Neural cell (in vitro differentiated cells): ENCODE measurements at regions not wholly inside any gene's neighbourhood (a gene's known extent, or its start where the extent isn't known, plus 50 kb on each side); places are given as distances from the start of the nearest gene placed in this dataset.

Experiments
- H2AFZ ChIP-seq: fragments of 200-600, 300-800 bp; sonication (generic), shearing (Covaris generic); 2 replicates; pipeline ENCODE4 v1.6.0; 2014; ENCODE audit warnings: low read depth, mild to moderate bottlenecking, antibody characterized with exemption, low read length, moderate library complexity
- H3F3A ChIP-seq: fragments of 200-600 bp; shearing (Covaris generic); 2 replicates; pipeline ENCODE4 v1.6.1; 2016; ENCODE audit warnings: mild to moderate bottlenecking, moderate library complexity, mixed read lengths, antibody characterized with exemption, low read length; ENCODE audit not compliant: insufficient read depth, poor library complexity, severe bottlenecking
- H3K27ac ChIP-seq: fragments of 200-600, 300-800 bp; sonication (generic), shearing (Covaris generic); 2 replicates; pipeline ENCODE4 v1.5.1; 2014; ENCODE audit warnings: mild to moderate bottlenecking, low read length, moderate library complexity
- H3K27me3 ChIP-seq: fragments of 300-800, 200-600 bp; sonication (generic), shearing (Covaris generic); 2 replicates; pipeline ENCODE4 v1.6.0; 2014; ENCODE audit warnings: mild to moderate bottlenecking, low read depth, low read length, moderate library complexity; ENCODE audit not compliant: insufficient read depth
- H3K36me3 ChIP-seq: fragments of 300-800, 200-600 bp; sonication (generic), shearing (Covaris generic); 2 replicates; pipeline ENCODE4 v1.5.1; 2014; ENCODE audit warnings: mild to moderate bottlenecking, antibody characterized with exemption, low read length, moderate library complexity; ENCODE audit not compliant: insufficient read depth
- H3K4me2 ChIP-seq: fragments of 300-800, 200-600 bp; sonication (generic), shearing (Covaris generic); 2 replicates; pipeline ENCODE4 v1.6.0; 2014; ENCODE audit warnings: mild to moderate bottlenecking, low read length
- H3K4me3 ChIP-seq: fragments of 300-800, 200-600 bp; sonication (generic), shearing (Covaris generic); 2 replicates; pipeline ENCODE4 v1.5.1; 2014; ENCODE audit warnings: mild to moderate bottlenecking, low read length, moderate library complexity
- H3K79me2 ChIP-seq: fragments of 200-600 bp; shearing (Covaris generic); replicated peaks from 2 replicates; pipeline ENCODE4 v1.6.0; 2014; ENCODE audit warnings: mild to moderate bottlenecking, low read length, moderate library complexity; ENCODE audit not compliant: insufficient read depth
- H3K9ac ChIP-seq: fragments of 300-800, 200-600 bp; sonication (generic), shearing (Covaris generic); 2 replicates; pipeline ENCODE4 v1.6.1; 2016; ENCODE audit warnings: mild to moderate bottlenecking, low read length, mixed read lengths
- H3K9me2 ChIP-seq: fragments of 200-600 bp; shearing (Covaris generic); 2 replicates; pipeline ENCODE4 v1.6.1; 2016; ENCODE audit warnings: mild to moderate bottlenecking, low read length, mixed read lengths; ENCODE audit not compliant: insufficient read depth
- H3K9me3 ChIP-seq: fragments of 200-600, 300-800 bp; sonication (generic), shearing (Covaris generic); 2 replicates; pipeline ENCODE4 v1.6.1; 2016; ENCODE audit warnings: mild to moderate bottlenecking, mixed run types, low read length, moderate library complexity, mixed read lengths
- H4K20me1 ChIP-seq: fragments of 200-600 bp; shearing (Covaris generic); 2 replicates; pipeline ENCODE4 v1.6.1; 2016; ENCODE audit warnings: mild to moderate bottlenecking, mixed run types; ENCODE audit not compliant: insufficient read depth
- CTCF ChIP-seq: fragments of 450-650 bp; IDR thresholded peaks from 2 replicates; pipeline ENCODE4 v1.5.1; 2014; ENCODE audit warnings: antibody characterized with exemption, mild to moderate bottlenecking, moderate library complexity; ENCODE audit not compliant: poor library complexity, severe bottlenecking
- EP300 ChIP-seq: fragments of 450-650 bp; conservative IDR thresholded peaks from 2 replicates; pipeline ENCODE4 v1.6.1; 2014; ENCODE audit warnings: antibody characterized with exemption, mild to moderate bottlenecking, moderate library complexity; ENCODE audit not compliant: poor library complexity, severe bottlenecking
- EZH2 ChIP-seq: fragments of 200-600, 300-800 bp; shearing (Covaris generic), sonication (generic); IDR thresholded peaks from 2 replicates; pipeline ENCODE4 v1.6.1; 2014; ENCODE audit warnings: antibody characterized with exemption, low read length, borderline replicate concordance, mild to moderate bottlenecking; ENCODE audit not compliant: insufficient read depth, poor library complexity, severe bottlenecking
- MXI1 ChIP-seq: fragments of 450-650 bp; conservative IDR thresholded peaks from 2 replicates; pipeline ENCODE4 v1.6.1; 2014; ENCODE audit warnings: antibody characterized with exemption, mild to moderate bottlenecking; ENCODE audit not compliant: poor library complexity, severe bottlenecking
- POLR2AphosphoS5 ChIP-seq: IDR thresholded peaks from 2 replicates; pipeline ENCODE4 v1.6.1; 2012
- RAD21 ChIP-seq: fragments of 450-650 bp; conservative IDR thresholded peaks from 2 replicates; pipeline ENCODE4 v1.6.1; 2014; ENCODE audit warnings: antibody characterized with exemption, mild to moderate bottlenecking, moderate library complexity
- REST ChIP-seq: IDR thresholded peaks from 2 replicates; pipeline ENCODE4 v1.6.1; 2012; ENCODE audit warnings: borderline replicate concordance
- SMC3 ChIP-seq: fragments of 450-650 bp; conservative IDR thresholded peaks from 2 replicates; pipeline ENCODE4 v1.6.1; 2014; ENCODE audit warnings: antibody characterized with exemption, mild to moderate bottlenecking, moderate library complexity; ENCODE audit not compliant: poor library complexity
- TAF1 ChIP-seq: IDR thresholded peaks from 2 replicates; pipeline ENCODE4 v1.6.1; 2012; ENCODE audit warnings: low read depth

- Histone ChIP-seq H3K9me3 (no peaks in the 10 kb centered on the region), H2AFZ (no peak overlapping the region), H3K4me2 (no peak overlapping the region), H3K4me3 (no peak overlapping the region), H3K27ac (no peak overlapping the region), H3K9ac (no peak overlapping the region), H3K36me3 (no peaks in the 10 kb centered on the region), H4K20me1 (no peaks in the 10 kb centered on the region), H3K79me2 (no peaks in the 10 kb centered on the region), H3F3A (no peaks in the 10 kb centered on the region), H3K9me2 (no peaks in the 10 kb centered on the region), H3K27me3 (no peaks in the 10 kb centered on the region)
- TF ChIP-seq REST (no peak), EZH2 (no peak), RAD21 (no peak), MXI1 (no peak), EP300 (no peak), CTCF (no peak), SMC3 (no peak), POLR2AphosphoS5 (no peak), TAF1 (no peak)
Observed at GRCh38 chr18:39199231-39199855, 1633.7 kb upstream of the CELF4 start.

- Histone ChIP-seq H3K79me2 (no peaks in the 10 kb centered on the region), H3K9me3 (no peaks in the 10 kb centered on the region), H2AFZ (no peak overlapping the region), H3K4me2 (no peak overlapping the region), H3K9me2 (no peaks in the 10 kb centered on the region), H3K36me3 (no peaks in the 10 kb centered on the region), H3K9ac (no peak overlapping the region), H3K4me3 (no peak overlapping the region), H3F3A (no peaks in the 10 kb centered on the region), H3K27ac (no peak overlapping the region), H4K20me1 (no peaks in the 10 kb centered on the region), H3K27me3 (no peaks in the 10 kb centered on the region)
- TF ChIP-seq REST (no peak), RAD21 (no peak), EP300 (no peak), MXI1 (no peak), SMC3 (no peak), CTCF (no peak), TAF1 (no peak), EZH2 (no peak), POLR2AphosphoS5 (no peak)
Observed at GRCh38 chr18:39198376-39198775, 1632.8 kb upstream of the CELF4 start.
